B cell (primary cell): ENCODE measurements at regions not wholly inside any gene's neighbourhood (a gene's known extent, or its start where the extent isn't known, plus 50 kb on each side); places are given as distances from the start of the nearest gene placed in this dataset.

ENCODE experiments used
- ATAC-seq: fragments of 200-7000 bp; cut with Tn5 transposase; one replicate; pipeline ENCODE4 v1.10.0; 2021; ENCODE audit warnings: low read depth, mild to moderate bottlenecking, moderate number of reproducible peaks, moderate library complexity
- CTCF ChIA-PET: fragments of 350-600 bp; sonication (Branson Sonifier 250); formaldehyde crosslinking; loops from one replicate; lab custom pipeline; 2021; ENCODE audit warnings: antibody characterized with exemption, inconsistent platforms; lab: Charles Lee
- POLR2A ChIA-PET: fragments of 350-600 bp; sonication (Branson Sonifier 250); formaldehyde crosslinking; loops from one replicate; lab custom pipeline; 2021; ENCODE audit warnings: antibody characterized with exemption; lab: Charles Lee
- DNase-seq: peaks from one replicate; pipeline ENCODE4 v3.0.0; 2013
- H2AFZ ChIP-seq: 2 replicates; pipeline ENCODE4 v1.6.1; 2012; ENCODE audit warnings: mild to moderate bottlenecking, low read depth, low read length; ENCODE audit not compliant: insufficient read depth, poor library complexity, severe bottlenecking
- H3K27ac ChIP-seq, 2 donors: 1 replicate in 1 of 2; 2 replicates in 1 of 2; pipeline ENCODE4 v1.5.1; 2012 to 2013; ENCODE audit warnings: low read length in 2 of 2, mild to moderate bottlenecking in 2 of 2, moderate library complexity in 1 of 2
- H3K27me3 ChIP-seq, 4 experiments: fragments of 200-600 bp in 1 of 4; sonication (generic) in 1 of 4; replicated peaks in 1 of 4; 1 replicate in 2 of 4; 2 replicates in 2 of 4; pipeline versions ENCODE4 v1.6.1 to v1.7.0; 2013 to 2016; ENCODE audit warnings: low read length in 3 of 4, mild to moderate bottlenecking in 2 of 4, mixed read lengths in 1 of 4, moderate library complexity in 1 of 4; ENCODE audit not compliant: insufficient read depth in 4 of 4, control insufficient read depth in 3 of 4; ENCODE audit errors: control extremely low read depth in 1 of 4
- H3K36me3 ChIP-seq, 2 experiments: replicated peaks in 1 of 2; 1 replicate in 1 of 2; 2 replicates in 1 of 2; pipeline versions ENCODE4 v1.6.1 to v1.7.1; 2013; ENCODE audit warnings: low read length in 1 of 2; ENCODE audit not compliant: insufficient read depth in 2 of 2, control insufficient read depth in 1 of 2; ENCODE audit errors: control extremely low read depth in 1 of 2, extremely low read depth in 1 of 2
- H3K4me1 ChIP-seq, 2 donors: fragments of 200-600 bp in 1 of 2; sonication (generic) in 1 of 2; 1 replicate in 1 of 2; 2 replicates in 1 of 2; pipeline versions ENCODE4 v1.5.1 to v1.6.1; 2013 to 2017; ENCODE audit warnings: low read length in 2 of 2; ENCODE audit not compliant: control insufficient read depth in 2 of 2, insufficient read depth in 2 of 2
- H3K4me2 ChIP-seq: replicated peaks from 2 replicates; pipeline ENCODE3; 2012; ENCODE audit warnings: mild to moderate bottlenecking, low read depth, low read length; ENCODE audit not compliant: poor library complexity, severe bottlenecking
- H3K4me3 ChIP-seq, 5 experiments: fragments of 200-600 bp in 1 of 5; sonication (generic) in 1 of 5; 1 replicate in 3 of 5; 2 replicates in 2 of 5; pipeline versions ENCODE4 v1.5.1 to v1.7.0; 2011 to 2016; ENCODE audit warnings: low read length in 4 of 5, mild to moderate bottlenecking in 4 of 5, low read depth in 2 of 5, control low read depth in 1 of 5, moderate library complexity in 1 of 5; ENCODE audit not compliant: insufficient read depth in 1 of 5; ENCODE audit errors: control extremely low read depth in 1 of 5, extremely low read depth in 1 of 5
- H3K79me2 ChIP-seq: fragments of 200-600 bp; sonication (generic); one replicate; pipeline ENCODE4 v1.6.0; 2016; ENCODE audit warnings: low read length; ENCODE audit not compliant: control insufficient read depth, insufficient read depth
- H3K9ac ChIP-seq: fragments of 200-600 bp; sonication (generic); 2 replicates; pipeline ENCODE4 v1.6.1; 2017; ENCODE audit warnings: mild to moderate bottlenecking, low read length, moderate library complexity
- H3K9me3 ChIP-seq, 3 donors: one replicate each; pipeline versions ENCODE4 v1.6.1 to v1.7.1; 2013; ENCODE audit warnings: low read length in 2 of 3; ENCODE audit not compliant: control insufficient read depth in 2 of 3, insufficient read depth in 1 of 3; ENCODE audit errors: control extremely low read depth in 1 of 3
- H4K20me1 ChIP-seq: 2 replicates; pipeline ENCODE4 v1.6.0; 2012; ENCODE audit warnings: mild to moderate bottlenecking, low read length; ENCODE audit not compliant: insufficient read depth, control insufficient read depth, poor library complexity, severe bottlenecking
- H3K27ac Mint-ChIP-seq: one replicate; pipeline ENCODE4 v1.8.0; 2021; ENCODE audit warnings: mixed read lengths
- H3K27me3 Mint-ChIP-seq: one replicate; pipeline ENCODE4 v1.8.0; 2021; ENCODE audit warnings: mixed read lengths
- H3K4me1 Mint-ChIP-seq: one replicate; pipeline ENCODE4 v1.8.0; 2021; ENCODE audit warnings: mixed read lengths
- H3K4me3 Mint-ChIP-seq: one replicate; pipeline ENCODE4 v1.8.0; 2021; ENCODE audit warnings: mixed read lengths
- H3K9me3 Mint-ChIP-seq: one replicate; pipeline ENCODE4 v1.8.0; 2022; ENCODE audit warnings: mixed read lengths; ENCODE audit not compliant: insufficient read depth
- CTCF ChIP-seq: fragments of 200-600 bp; IDR thresholded peaks from one replicate; pipeline ENCODE4 v1.8.0; 2022; ENCODE audit warnings: antibody characterized with exemption, mild to moderate bottlenecking
- EZH2 ChIP-seq: IDR thresholded peaks from 2 replicates; pipeline ENCODE4 v1.6.1; 2012; ENCODE audit warnings: borderline replicate concordance, low read depth, mild to moderate bottlenecking, moderate library complexity, low read length; ENCODE audit not compliant: insufficient read depth, poor library complexity, severe bottlenecking
- WGBS: methylation state at CpG from one replicate; pipeline ENCODE4 v1.1.5; 2013; ENCODE audit warnings: missing lambda C conversion rate; ENCODE audit not compliant: insufficient coverage; 5-methylcytosine and 5-hydroxymethylcytosine counted together
- intact Hi-C: fragments of 100-400 bp; cut with micrococcal nuclease; formaldehyde crosslinking; loops from one replicate; pipeline ENCODE4 v1.10.0; 2022

- H3K4me2 ChIP-seq: no peak overlapping the region
- no peak overlapping the region for H2AFZ ChIP-seq
- no peaks in the 10 kb centered on the region for H3K4me1 ChIP-seq
- Mint-ChIP-seq H3K9me3 (no peaks in the 10 kb centered on the region), H3K27ac (no peak overlapping the region), H3K4me1 (no peaks in the 10 kb centered on the region), H3K4me3 (no peak overlapping the region), H3K27me3 (no peaks in the 10 kb centered on the region)
- H3K27me3 ChIP-seq: no peaks in the 10 kb centered on the region
- no peaks in the 10 kb centered on the region for H3K36me3 ChIP-seq
- intact Hi-C loops: no loop called here
- H3K4me3 ChIP-seq: no peak overlapping the region
- H3K27ac ChIP-seq: no peak overlapping the region
- peak; percentile 30 for TF ChIP-seq CTCF
- TF ChIP-seq EZH2: no peak
- DNase-seq (peak; percentile 5), ATAC-seq (no peak)
- no peaks in the 10 kb centered on the region for H4K20me1 ChIP-seq
- ChIA-PET POLR2A (no interaction called here), CTCF (interaction anchor here (0.7 kb wide), 1 partner anchor 65 kb away, joined by 3 read pairs; no protein-coding TSS in a partner anchor)
- H3K9me3 ChIP-seq: no peaks in the 10 kb centered on the region
- H3K9ac ChIP-seq: no peak overlapping the region
- no peaks in the 10 kb centered on the region for H3K79me2 ChIP-seq
- 80% methylated on average over 1 of the region's 5 CpGs for WGBS
Measured at GRCh38 chrX:102835504-102836146, 101.4 kb upstream of the RAB40AL start.

- Histone ChIP-seq H3K9me3 (no peaks in the 10 kb centered on the region), H3K27ac (no peak overlapping the region), H2AFZ (no peak overlapping the region), H3K4me2 (no peak overlapping the region), H3K79me2 (no peaks in the 10 kb centered on the region), H3K36me3 (no peaks in the 10 kb centered on the region), H3K27me3 (no peaks in the 10 kb centered on the region), H3K4me3 (no peak overlapping the region), H3K9ac (no peak overlapping the region), H4K20me1 (no peaks in the 10 kb centered on the region), H3K4me1 (no peaks in the 10 kb centered on the region)
- no CpG with 5 or more reads among the region's 1 CpG for WGBS
- H3K4me1 Mint-ChIP-seq: no peaks in the 10 kb centered on the region
- no peaks in the 10 kb centered on the region for H3K9me3 Mint-ChIP-seq
- intact Hi-C loops: no loop called here
- no peak overlapping the region for H3K4me3 Mint-ChIP-seq
- ATAC-seq: no peak
- no peaks in the 10 kb centered on the region for H3K27me3 Mint-ChIP-seq
- POLR2A ChIA-PET: no interaction called here
- TF ChIP-seq CTCF (no peak), EZH2 (no peak)
- no peak overlapping the region for H3K27ac Mint-ChIP-seq
- CTCF ChIA-PET: no interaction called here
- DNase-seq: no peak
Measured at GRCh38 chrX:102837847-102838246, 99.2 kb upstream of the RAB40AL start.
